OCI-M2 (cell line): ENCODE measurements at regions not wholly inside any gene's neighbourhood (a gene's known extent, or its start where the extent isn't known, plus 50 kb on each side); places are given as distances from the start of the nearest gene placed in this dataset.
"Not testable (repeated sequence)": the region's sequence is repeated elsewhere in the genome, so short reads cannot be mapped to it uniquely, and the experiment has no call there.

Experiments
- DNase-seq: peaks from one replicate; lab custom pipeline; 2025; ENCODE audit not compliant: unreplicated experiment; lab: John Stamatoyannopoulos, UW

- DNase-seq = no peak
Observed at GRCh38 chr21:25254491-25255174, 352.6 kb downstream of the MRPL39 start.

GRCh38 chr21:25246546-25246945 lies 360.7 kb downstream of the MRPL39 start:
- no peak for DNase-seq

GRCh38 chr21:25244735-25245134 lies 362.5 kb downstream of the MRPL39 start:
- DNase-seq = no peak

- no peak for DNase-seq
Observed at GRCh38 chr21:25243808-25244207, 363.5 kb downstream of the MRPL39 start.

GRCh38 chr21:25240974-25241373 lies 366.3 kb downstream of the MRPL39 start:
- no peak for DNase-seq

DNA sequence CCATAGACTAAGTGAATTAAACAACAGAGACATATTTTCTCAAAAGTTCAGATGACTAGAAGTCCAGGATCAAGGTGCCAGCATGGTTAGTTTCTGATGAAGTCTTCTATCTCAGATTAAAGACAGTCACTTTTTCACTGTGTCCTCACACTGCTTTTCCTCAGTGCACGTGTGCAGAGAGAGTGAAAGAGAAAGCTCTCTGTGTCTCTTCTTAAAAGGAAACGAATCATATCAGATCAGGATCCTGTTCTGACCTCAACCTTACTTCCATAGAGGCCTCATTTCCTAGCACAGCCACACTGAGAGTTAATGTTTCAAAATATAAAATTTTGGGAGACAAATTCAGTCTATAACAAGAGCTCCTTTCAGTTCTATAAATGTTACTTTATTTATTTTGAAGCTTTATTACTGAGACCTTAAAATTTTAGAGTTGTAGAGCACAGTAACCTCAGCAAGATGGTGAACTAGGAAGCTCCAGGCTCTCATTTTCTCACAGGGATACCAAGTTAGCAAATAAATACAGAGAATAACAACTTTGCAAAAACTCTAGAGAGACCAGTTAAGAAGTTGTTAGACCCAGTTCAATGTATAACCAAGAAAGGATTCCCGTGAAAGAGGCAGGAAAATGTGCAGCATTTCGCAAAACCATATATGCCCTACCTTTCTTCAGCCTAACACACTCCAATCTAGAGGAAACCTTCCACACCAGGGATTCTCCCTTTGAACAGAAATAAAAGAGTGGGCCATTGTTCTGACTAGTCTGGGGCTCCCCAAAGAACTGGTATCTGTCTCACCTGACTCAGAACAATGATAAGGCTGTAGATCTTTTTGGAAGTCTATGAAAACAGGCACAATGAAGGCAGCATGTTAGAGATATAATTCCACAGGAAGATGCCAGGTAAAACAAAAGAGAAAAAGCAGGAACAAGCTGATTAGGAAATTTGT lies 372.2 kb downstream of the MRPL39 start:
- DNase-seq = no peak

GRCh38 chr21:25220954-25221353 lies 386.3 kb downstream of the MRPL39 start:
- no peak for DNase-seq

DNA sequence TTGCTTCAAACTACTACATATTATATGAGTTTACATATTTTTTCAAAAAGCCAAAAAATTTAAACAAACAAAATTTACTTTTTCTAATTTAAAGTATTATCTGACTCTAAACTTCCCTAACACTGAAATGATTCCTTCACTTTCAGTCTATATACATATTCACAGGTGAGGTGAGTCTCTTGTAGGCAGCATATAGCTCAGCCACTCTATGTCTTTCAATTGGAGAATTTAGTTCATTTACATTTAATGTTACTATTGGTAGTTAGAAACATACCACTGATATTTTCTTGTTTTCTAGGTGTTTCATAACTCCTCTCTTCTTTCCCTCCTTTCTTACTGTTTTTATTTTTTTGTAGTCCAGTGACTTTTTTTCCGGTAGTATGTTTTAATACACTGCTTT lies 387.1 kb downstream of the MRPL39 start:
- DNase-seq = no peak

GRCh38 chr21:25215698-25216384 lies 391.4 kb downstream of the MRPL39 start:
- DNase-seq = no peak

DNA sequence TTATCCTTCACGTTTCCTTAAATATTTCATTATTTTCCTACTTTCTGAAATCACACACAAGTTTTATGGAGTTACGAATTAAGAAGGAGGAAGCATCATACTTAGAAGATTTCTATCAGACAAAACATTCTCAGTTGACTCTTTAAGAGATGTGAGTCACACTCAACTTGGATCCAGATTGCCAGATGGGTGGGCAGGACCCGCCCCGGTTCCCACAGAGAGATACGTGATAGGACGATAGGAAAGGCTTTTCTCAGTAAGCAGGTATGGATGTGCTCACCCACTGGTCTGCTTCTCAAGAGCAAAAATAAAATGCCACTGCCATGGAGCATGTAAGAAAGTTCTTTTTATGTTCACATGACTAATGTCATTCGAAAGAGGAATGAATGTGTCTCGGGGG lies 392.6 kb downstream of the MRPL39 start:
- no peak for DNase-seq

- DNase-seq = no peak
Observed at GRCh38 chr21:25199944-25200343, 407.3 kb downstream of the MRPL39 start.

DNA sequence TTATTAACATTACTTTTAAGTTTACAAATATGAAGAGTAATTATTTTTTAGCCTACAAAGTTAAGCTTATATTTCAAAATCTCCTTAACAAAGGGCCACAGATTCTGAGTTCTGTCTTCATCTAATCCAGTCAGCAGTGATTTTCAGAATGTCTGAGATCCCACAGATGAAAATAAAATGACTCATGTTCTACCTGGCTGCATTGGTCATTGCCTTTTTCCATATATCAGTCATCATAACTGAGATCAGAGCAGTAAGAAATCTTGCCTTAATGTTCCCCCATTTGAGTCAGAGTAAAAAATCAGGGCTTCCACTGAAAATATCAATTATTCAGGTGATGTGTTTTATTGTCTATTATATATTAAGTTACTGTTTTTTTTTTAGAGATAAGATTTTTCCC lies 416.1 kb downstream of the MRPL39 start:
- DNase-seq = no peak

GRCh38 chr21:25189497-25189896 lies 417.8 kb downstream of the MRPL39 start:
- DNase-seq = no peak

DNA sequence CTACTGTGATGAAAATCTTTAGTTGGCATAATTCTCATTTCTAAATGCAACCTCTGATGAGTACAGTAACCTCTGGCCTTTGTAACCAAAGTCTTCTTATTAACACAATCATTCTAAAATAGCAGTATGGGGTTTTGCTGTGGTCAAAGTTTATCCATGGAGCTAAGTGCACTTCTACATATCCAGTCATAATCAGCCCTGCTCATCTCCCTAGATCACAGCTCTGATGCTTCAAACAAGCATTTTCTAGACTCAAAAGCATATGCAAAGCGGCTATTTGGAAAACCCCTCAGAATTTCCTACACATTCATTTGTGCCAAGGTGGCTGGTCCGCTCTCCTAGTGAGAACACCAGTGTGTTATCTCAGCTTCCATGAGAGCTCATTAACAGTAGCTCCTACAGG lies 418.6 kb downstream of the MRPL39 start:
- no peak for DNase-seq

- DNase-seq = no peak
Observed at GRCh38 chr21:25186273-25186672, 421.0 kb downstream of the MRPL39 start.

DNA sequence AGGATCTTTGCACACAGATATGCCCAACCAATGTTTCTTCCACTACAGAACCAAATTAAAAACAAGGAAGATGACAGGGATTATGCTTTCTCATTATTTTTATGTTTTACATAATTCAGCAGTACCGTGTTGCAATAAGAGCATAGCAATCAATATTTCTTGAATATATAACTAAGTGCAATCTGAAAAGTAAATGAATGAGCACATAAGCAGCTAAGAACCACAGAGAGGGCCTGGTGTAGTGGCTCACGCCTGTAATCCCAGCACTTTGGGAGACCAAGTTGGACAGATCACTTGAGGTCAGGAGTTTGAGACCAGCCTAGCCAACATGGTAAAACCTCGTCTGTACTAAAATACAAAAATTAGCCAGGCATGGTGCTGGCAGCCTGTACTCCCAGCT lies 423.7 kb downstream of the MRPL39 start:
- DNase-seq = no peak

GRCh38 chr21:25181690-25182089 lies 425.6 kb downstream of the MRPL39 start:
- not testable (repeated sequence) for DNase-seq

- DNase-seq = no peak
Observed at GRCh38 chr21:25179116-25179515, 428.2 kb downstream of the MRPL39 start.

DNA sequence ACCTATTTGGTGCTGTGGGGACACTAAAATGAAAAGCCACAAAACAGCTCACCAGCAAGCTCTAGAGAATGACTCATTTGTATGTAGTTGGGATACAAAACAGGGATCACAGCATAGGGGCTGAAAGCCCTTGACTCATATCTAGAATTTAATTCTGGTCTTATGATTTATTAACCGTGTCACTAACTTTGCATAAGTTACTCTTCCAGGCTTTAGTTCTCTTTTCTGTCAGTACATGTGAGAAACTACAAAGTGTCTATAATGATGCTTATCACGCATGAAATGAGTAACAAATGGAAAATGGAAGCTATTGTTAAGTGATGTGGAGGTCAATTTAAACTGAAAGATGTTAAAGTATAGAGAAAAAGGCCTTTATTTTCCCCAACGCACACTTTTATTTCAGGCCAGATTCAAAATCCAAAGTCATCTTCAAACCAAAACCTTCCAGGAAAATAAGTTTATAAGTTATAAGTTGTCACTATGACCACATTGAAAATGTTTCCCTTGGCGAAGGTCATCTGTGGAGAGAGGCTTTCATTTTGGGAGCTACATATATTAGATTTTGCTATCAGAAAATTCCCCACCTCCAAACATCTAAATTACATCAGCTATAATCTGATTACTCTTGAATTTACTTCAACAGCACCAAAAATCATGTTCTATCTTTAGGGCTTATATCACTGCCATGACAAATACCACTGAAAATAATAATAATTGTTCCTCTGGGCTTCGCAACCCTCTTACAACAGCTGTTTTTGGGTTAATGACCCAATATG lies 430.5 kb downstream of the MRPL39 start:
- DNase-seq = no peak

- no peak for DNase-seq
Observed at GRCh38 chr21:25175938-25176337, 431.3 kb downstream of the MRPL39 start.

DNA sequence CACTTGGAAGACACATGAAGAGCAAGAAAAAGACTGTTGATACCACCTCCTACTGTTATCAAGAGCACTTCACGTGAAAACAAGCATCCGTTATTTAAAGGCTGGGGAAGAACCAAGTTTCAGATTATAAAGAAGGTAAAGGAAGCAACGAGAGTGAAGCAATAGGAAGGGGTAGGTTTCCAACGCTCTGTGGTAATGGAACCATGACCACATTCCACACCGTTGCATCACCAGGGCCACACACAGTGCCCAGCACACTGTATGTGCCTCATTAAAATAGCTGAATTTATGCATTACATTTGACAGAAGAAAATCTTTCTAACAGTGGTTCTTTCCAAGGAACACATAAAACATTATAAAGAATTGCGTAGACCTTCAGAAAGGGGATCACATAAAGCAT lies 435.8 kb downstream of the MRPL39 start:
- DNase-seq = no peak
